ENCODE measurements at regions not wholly inside any gene's neighbourhood (a gene's known extent, or its start where the extent isn't known, plus 50 kb on each side); places are given as distances from the start of the nearest gene placed in this dataset.

DNA sequence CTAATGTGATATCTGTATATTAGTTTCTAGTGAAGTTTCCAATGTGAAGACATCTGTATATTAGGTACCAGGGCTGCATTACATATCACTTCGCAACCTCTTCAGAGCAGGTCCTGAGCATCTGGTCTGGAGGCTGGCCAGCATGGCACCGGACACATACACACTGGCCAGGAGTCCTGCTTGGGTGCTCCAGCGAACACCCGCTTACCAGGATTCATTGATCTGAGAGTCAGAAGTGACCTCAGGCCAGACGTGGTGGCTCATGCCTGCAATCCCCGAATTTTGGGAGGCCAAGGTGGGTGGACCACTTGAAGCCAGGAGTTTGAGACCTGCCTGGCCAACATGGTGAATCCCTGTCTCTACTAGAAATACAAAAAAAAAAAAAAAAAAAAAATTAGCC, 93.0 kb upstream of the IRS2 start:
- Mint-ChIP-seq H3K4me1 (no peaks in the 10 kb centered on the region), H3K9me3 (no peaks in the 10 kb centered on the region), H3K27me3 (ENCODE audit: low read depth) (no peaks in the 10 kb centered on the region), H3K4me3 (no peak overlapping the region), H3K27ac (no peak overlapping the region), H3K36me3 (ENCODE audit: low read depth) (no peaks in the 10 kb centered on the region)
- TF ChIP-seq CTCF (IDR thresholded peaks at IDR 0.05; ENCODE audit: unreplicated experiment in 3 of 3), result no peak

GRCh38 chr13:109877809-109878208, 91.4 kb upstream of the IRS2 start:
- Mint-ChIP-seq H3K4me1 (no peaks in the 10 kb centered on the region), H3K27ac (no peak overlapping the region), H3K36me3 (ENCODE audit: low read depth) (no peaks in the 10 kb centered on the region), H3K9me3 (no peaks in the 10 kb centered on the region), H3K27me3 (ENCODE audit: low read depth) (peaks cover 5% of the 10 kb centered on the region), H3K4me3 (no peak overlapping the region)
- TF ChIP-seq CTCF (IDR thresholded peaks at IDR 0.05; ENCODE audit: unreplicated experiment in 3 of 3), result no peak

DNA sequence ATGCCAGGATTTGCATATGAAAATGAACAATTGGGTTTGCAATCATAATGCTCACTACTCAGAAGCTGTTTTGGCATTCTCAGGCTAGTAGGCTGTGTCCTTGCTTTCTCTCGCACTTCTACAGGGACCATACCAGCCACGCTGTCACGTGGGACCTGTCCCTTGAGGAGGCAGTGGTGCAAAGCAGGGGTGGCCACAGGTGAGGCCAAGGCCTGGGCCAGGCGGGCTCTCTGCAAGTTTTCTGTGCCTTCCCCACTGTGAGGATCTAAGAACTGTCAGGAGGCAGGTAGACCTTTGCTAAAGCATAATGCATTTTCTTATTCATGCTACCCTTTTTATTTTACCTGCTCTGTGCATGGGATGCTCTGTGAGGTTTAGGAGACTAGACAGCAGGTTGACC, 89.4 kb upstream of the IRS2 start:
- no peak overlapping the region for H3K27ac Mint-ChIP-seq

GRCh38 chr13:109874484-109875454, 88.4 kb upstream of the IRS2 start:
- TF ChIP-seq CTCF (IDR thresholded peaks at IDR 0.05; ENCODE audit: unreplicated experiment in 3 of 3), result no peak
- no peaks in the 10 kb centered on the region for H3K9me3 Mint-ChIP-seq
- H3K36me3 Mint-ChIP-seq (ENCODE audit: low read depth), result no peaks in the 10 kb centered on the region
- H3K4me1 Mint-ChIP-seq, result no peaks in the 10 kb centered on the region
- H3K4me3 Mint-ChIP-seq, result no peak overlapping the region
- no peak overlapping the region for H3K27ac Mint-ChIP-seq
- peaks cover 5% of the 10 kb centered on the region for H3K27me3 Mint-ChIP-seq (ENCODE audit: low read depth)

More for the DNA sequence above, 89.4 kb upstream of the IRS2 start:
- Mint-ChIP-seq H3K27me3 (ENCODE audit: low read depth) (peaks cover 5% of the 10 kb centered on the region), H3K4me1 (no peaks in the 10 kb centered on the region), H3K9me3 (no peaks in the 10 kb centered on the region), H3K36me3 (ENCODE audit: low read depth) (no peaks in the 10 kb centered on the region), H3K4me3 (no peak overlapping the region)
- TF ChIP-seq CTCF (IDR thresholded peaks at IDR 0.05; ENCODE audit: unreplicated experiment in 3 of 3), result no peak

GRCh38 chr13:109873351-109874123, 87.2 kb upstream of the IRS2 start:
- Mint-ChIP-seq H3K4me1 (no peaks in the 10 kb centered on the region), H3K36me3 (ENCODE audit: low read depth) (no peaks in the 10 kb centered on the region), H3K4me3 (no peak overlapping the region), H3K27me3 (ENCODE audit: low read depth) (peaks cover 5% of the 10 kb centered on the region), H3K9me3 (peaks cover 2% of the 10 kb centered on the region), H3K27ac (no peak overlapping the region)
- no peak for TF ChIP-seq CTCF (IDR thresholded peaks at IDR 0.05; ENCODE audit: unreplicated experiment in 3 of 3)

Measured in nephron (organoid).